ENCODE measurements at regions not wholly inside any gene's neighbourhood (a gene's known extent, or its start where the extent isn't known, plus 50 kb on each side); places are given as distances from the start of the nearest gene placed in this dataset.
A peak's percentile ranks its signal among the peaks of the same experiment; 100 is the strongest.

GRCh38 chr15:29637555-29637954 lies 184.7 kb downstream of the TJP1 start:
- H3K9me3 ChIP-seq, result no peaks in the 10 kb centered on the region
- intact Hi-C loops (cut with DNase I; ENCODE audit: low total_unique reads), result no loop called here
- H3K27me3 ChIP-seq, result no peaks in the 10 kb centered on the region
- no peak overlapping the region for H3K4me3 ChIP-seq
- H3K36me3 ChIP-seq, result no peaks in the 10 kb centered on the region
- TF ChIP-seq POLR2AphosphoS5 (IDR thresholded peaks at IDR 0.05) (no peak), CTCF (IDR thresholded peaks at IDR 0.05) (no peak), POLR2A (IDR thresholded peaks at IDR 0.05) (no peak), EP300 (IDR thresholded peaks at IDR 0.05; ENCODE audit: low read depth) (no peak)
- in situ Hi-C loops (cut with MboI; ENCODE audit: low pct_ligation_motif_present in 1 of 4, low pct_unique_long_range_greater_than_20kb in 1 of 4, low sequenced_read_pairs in 3 of 4), result no loop called here
- WGBS, 2 donors (ENCODE audit: low coverage in 1 of 2), result 88 to 100% methylated on average over 1 to 7 of the region's 7 CpGs
- H3K27ac ChIP-seq, result no peak overlapping the region
- DNase-seq, result no peak
- peaks cover 0 to 3% (median 0%) of the 10 kb centered on the region in 4 donors for H3K4me1 ChIP-seq

- Histone ChIP-seq H3K36me3 (no peaks in the 10 kb centered on the region), H3K27ac (no peak overlapping the region), H3K4me3 (no peak overlapping the region), H3K9me3 (no peaks in the 10 kb centered on the region), H3K27me3 (no peaks in the 10 kb centered on the region), H3K4me1 (peaks cover 0 to 3% (median 0%) of the 10 kb centered on the region in 4 donors)
- intact Hi-C loops (cut with DNase I; ENCODE audit: low total_unique reads) (no loop called here), in situ Hi-C loops (cut with MboI; ENCODE audit: low pct_ligation_motif_present in 1 of 4, low pct_unique_long_range_greater_than_20kb in 1 of 4, low sequenced_read_pairs in 3 of 4) (no loop called here)
- TF ChIP-seq POLR2AphosphoS5 (IDR thresholded peaks at IDR 0.05) (no peak), EP300 (IDR thresholded peaks at IDR 0.05; ENCODE audit: low read depth) (no peak), POLR2A (IDR thresholded peaks at IDR 0.05) (no peak), CTCF (IDR thresholded peaks at IDR 0.05) (no peak)
- DNase-seq, result no peak
These were observed 185.3 kb downstream of the TJP1 start for GRCh38 chr15:29636921-29637320.

GRCh38 chr15:29636140-29636539 lies 186.1 kb downstream of the TJP1 start:
- H3K27ac ChIP-seq, result no peak overlapping the region
- intact Hi-C loops (cut with DNase I; ENCODE audit: low total_unique reads), result no loop called here
- 51% methylated on average over 13 of the region's 13 CpGs; no CpG with 5 or more reads in 1 of the 2 donors for WGBS, 2 donors (ENCODE audit: low coverage in 1 of 2)
- peaks cover 0 to 3% (median 0%) of the 10 kb centered on the region in 4 donors for H3K4me1 ChIP-seq
- no peaks in the 10 kb centered on the region for H3K27me3 ChIP-seq
- in situ Hi-C loops (cut with MboI; ENCODE audit: low pct_ligation_motif_present in 1 of 4, low pct_unique_long_range_greater_than_20kb in 1 of 4, low sequenced_read_pairs in 3 of 4), result no loop called here
- peak in 2 of 3 donors; percentile 17 to 24 for TF ChIP-seq POLR2AphosphoS5 (IDR thresholded peaks at IDR 0.05)
- no peak for TF ChIP-seq CTCF (IDR thresholded peaks at IDR 0.05)
- H3K36me3 ChIP-seq, result no peaks in the 10 kb centered on the region
- no peaks in the 10 kb centered on the region for H3K9me3 ChIP-seq
- H3K4me3 ChIP-seq, result no peak overlapping the region
- DNase-seq, result peak; percentile 61

GRCh38 chr15:29635513-29636098 lies 186.7 kb downstream of the TJP1 start:
- Histone ChIP-seq H3K27me3 (no peaks in the 10 kb centered on the region), H3K27ac (no peak overlapping the region), H3K9me3 (no peaks in the 10 kb centered on the region), H3K4me3 (no peak overlapping the region), H3K36me3 (no peaks in the 10 kb centered on the region), H3K4me1 (peaks cover 0 to 3% (median 0%) of the 10 kb centered on the region in 4 donors)
- no peak for DNase-seq
- in situ Hi-C loops (cut with MboI; ENCODE audit: low pct_ligation_motif_present in 1 of 4, low pct_unique_long_range_greater_than_20kb in 1 of 4, low sequenced_read_pairs in 3 of 4), result no loop called here
- intact Hi-C loops (cut with DNase I; ENCODE audit: low total_unique reads), result no loop called here
- WGBS, 2 donors (ENCODE audit: low coverage in 1 of 2), result 70% methylated on average over 6 to 9 of the region's 9 CpGs
- no peak for TF ChIP-seq CTCF (IDR thresholded peaks at IDR 0.05)
- TF ChIP-seq POLR2A (IDR thresholded peaks at IDR 0.05), result no peak
- no peak for TF ChIP-seq POLR2AphosphoS5 (IDR thresholded peaks at IDR 0.05)
- TF ChIP-seq EP300 (IDR thresholded peaks at IDR 0.05; ENCODE audit: low read depth), result no peak
